GM13977 (cell line): ENCODE measurements at regions not wholly inside any gene's neighbourhood (a gene's known extent, or its start where the extent isn't known, plus 50 kb on each side); places are given as distances from the start of the nearest gene placed in this dataset.

Source experiments
- DNase-seq: peaks from one replicate; pipeline ENCODE4 v3.0.0; 2012; ENCODE audit warnings: low spot score
- CTCF ChIP-seq: IDR thresholded peaks from 2 replicates; pipeline ENCODE4 v1.5.1; 2012; ENCODE audit warnings: mild to moderate bottlenecking, control low read depth; ENCODE audit not compliant: insufficient read depth; ENCODE audit errors: extremely low read depth, missing control alignments
- in situ Hi-C: fragments of 300-500 bp; cut with MboI; formaldehyde crosslinking; loops from one replicate; pipeline ENCODE4 v1.12.0; 2022; ENCODE audit warnings: low sequenced_read_pairs, low pct_unique_long_range_greater_than_20kb, mixed read lengths, inconsistent platforms; ENCODE audit not compliant: unreplicated experiment

GRCh38 chr13:105518086-105518485, 1017.4 kb downstream of the EFNB2 start:
- DNase-seq = no peak
- TF ChIP-seq CTCF = no peak
- in situ Hi-C loops = no loop called here

- in situ Hi-C loops = no loop called here
- no peak for DNase-seq
- no peak for TF ChIP-seq CTCF
Observed at GRCh38 chr13:105514401-105514800, 1021.1 kb downstream of the EFNB2 start.

- DNase-seq = no peak
- in situ Hi-C loops = no loop called here
- TF ChIP-seq CTCF = no peak
Observed at GRCh38 chr13:105513448-105513847, 1022.0 kb downstream of the EFNB2 start.

GRCh38 chr13:105509981-105510762, 1025.3 kb downstream of the EFNB2 start:
- DNase-seq = no peak
- TF ChIP-seq CTCF = no peak
- in situ Hi-C loops = no loop called here

GRCh38 chr13:105506463-105506862, 1029.0 kb downstream of the EFNB2 start:
- in situ Hi-C loops = no loop called here
- TF ChIP-seq CTCF = no peak

GRCh38 chr13:105502193-105502592, 1033.3 kb downstream of the EFNB2 start:
- in situ Hi-C loops = no loop called here
- TF ChIP-seq CTCF = no peak
- DNase-seq = no peak

More at GRCh38 chr13:105506463-105506862, 1029.0 kb downstream of the EFNB2 start:
- DNase-seq = no peak

GRCh38 chr13:105497597-105497996, 1037.9 kb downstream of the EFNB2 start:
- in situ Hi-C loops = no loop called here
- no peak for TF ChIP-seq CTCF

More at GRCh38 chr13:105497597-105497996, 1037.9 kb downstream of the EFNB2 start:
- DNase-seq = no peak
